ENCODE measurements at regions not wholly inside any gene's neighbourhood (a gene's known extent, or its start where the extent isn't known, plus 50 kb on each side); places are given as distances from the start of the nearest gene placed in this dataset.

GRCh38 chr9:84436386-84437109 is 96.0 kb upstream of the SLC28A3 start:
- ATAC-seq (no peak), DNase-seq (peak in 1 of 2 donors; percentile 6)
- no peak for TF ChIP-seq CTCF (IDR thresholded peaks at IDR 0.05 in 4 of 5, conservative IDR thresholded peaks at IDR 0.05 in 1 of 5)
- TF ChIP-seq POLR2A (IDR thresholded peaks at IDR 0.05): no peak
- no peak overlapping the region for H3K4me3 ChIP-seq
- in situ Hi-C loops (cut with MboI; ENCODE audit: low sequenced_read_pairs in 4 of 4): no loop called here
- H3K9me3 ChIP-seq: no peaks in the 10 kb centered on the region
- H3K27me3 ChIP-seq: no peaks in the 10 kb centered on the region
- intact Hi-C loops (cut with DNase I; ENCODE audit: low total_unique reads): no loop called here
- H3K36me3 ChIP-seq: no peaks in the 10 kb centered on the region
- no peaks in the 10 kb centered on the region for H3K4me1 ChIP-seq
- H3K27ac ChIP-seq: no peak overlapping the region

GRCh38 chr9:84438391-84438790 is 97.8 kb upstream of the SLC28A3 start:
- DNase-seq: no peak
- Histone ChIP-seq H3K4me1 (no peaks in the 10 kb centered on the region), H3K27me3 (no peaks in the 10 kb centered on the region), H3K9me3 (no peaks in the 10 kb centered on the region), H3K27ac (no peak overlapping the region), H3K36me3 (no peaks in the 10 kb centered on the region), H3K4me3 (no peak overlapping the region)
- in situ Hi-C loops (cut with MboI; ENCODE audit: low sequenced_read_pairs in 4 of 4) (no loop called here), intact Hi-C loops (cut with DNase I; ENCODE audit: low total_unique reads) (no loop called here)
- no peak for ATAC-seq
- no peak for TF ChIP-seq CTCF (IDR thresholded peaks at IDR 0.05 in 4 of 5, conservative IDR thresholded peaks at IDR 0.05 in 1 of 5)
- no peak for TF ChIP-seq POLR2A (IDR thresholded peaks at IDR 0.05)

GRCh38 chr9:84439250-84439649 is 98.7 kb upstream of the SLC28A3 start:
- in situ Hi-C loops (cut with MboI; ENCODE audit: low sequenced_read_pairs in 4 of 4): no loop called here
- Histone ChIP-seq H3K36me3 (no peaks in the 10 kb centered on the region), H3K27me3 (no peaks in the 10 kb centered on the region), H3K4me1 (no peaks in the 10 kb centered on the region), H3K9me3 (no peaks in the 10 kb centered on the region), H3K27ac (no peak overlapping the region), H3K4me3 (no peak overlapping the region)
- no peak for ATAC-seq
- intact Hi-C loops (cut with DNase I; ENCODE audit: low total_unique reads): no loop called here
- TF ChIP-seq POLR2A (IDR thresholded peaks at IDR 0.05): no peak
- no peak for TF ChIP-seq CTCF (IDR thresholded peaks at IDR 0.05 in 4 of 5, conservative IDR thresholded peaks at IDR 0.05 in 1 of 5)
- no peak for DNase-seq

- ATAC-seq (no peak), DNase-seq (no peak)
- Histone ChIP-seq H3K36me3 (no peaks in the 10 kb centered on the region), H3K4me3 (no peak overlapping the region), H3K27me3 (no peaks in the 10 kb centered on the region), H3K4me1 (no peaks in the 10 kb centered on the region), H3K9me3 (no peaks in the 10 kb centered on the region), H3K27ac (no peak overlapping the region)
- intact Hi-C loops (cut with DNase I; ENCODE audit: low total_unique reads): no loop called here
- in situ Hi-C loops (cut with MboI; ENCODE audit: low sequenced_read_pairs in 4 of 4): no loop called here
- TF ChIP-seq POLR2A (IDR thresholded peaks at IDR 0.05) (no peak), CTCF (IDR thresholded peaks at IDR 0.05 in 4 of 5, conservative IDR thresholded peaks at IDR 0.05 in 1 of 5) (no peak)
These were observed 102.2 kb upstream of the SLC28A3 start for GRCh38 chr9:84442712-84443111.

GRCh38 chr9:84445737-84446136 is 105.2 kb upstream of the SLC28A3 start:
- Histone ChIP-seq H3K9me3 (no peaks in the 10 kb centered on the region), H3K4me1 (no peaks in the 10 kb centered on the region), H3K4me3 (no peak overlapping the region), H3K27me3 (no peaks in the 10 kb centered on the region), H3K27ac (no peak overlapping the region), H3K36me3 (no peaks in the 10 kb centered on the region)
- in situ Hi-C loops (cut with MboI; ENCODE audit: low sequenced_read_pairs in 4 of 4) (no loop called here), intact Hi-C loops (cut with DNase I; ENCODE audit: low total_unique reads) (no loop called here)
- ATAC-seq (no peak), DNase-seq (no peak)
- TF ChIP-seq POLR2A (IDR thresholded peaks at IDR 0.05) (no peak), CTCF (IDR thresholded peaks at IDR 0.05 in 4 of 5, conservative IDR thresholded peaks at IDR 0.05 in 1 of 5) (no peak)
